ENCODE measurements at regions not wholly inside any gene's neighbourhood (a gene's known extent, or its start where the extent isn't known, plus 50 kb on each side); places are given as distances from the start of the nearest gene placed in this dataset.

GRCh38 chr13:70339738-70340137 is 231.5 kb upstream of the KLHL1 start:
- Histone ChIP-seq H3K4me1 (ENCODE audit: control insufficient read depth, insufficient read depth, low read length) (no peaks in the 10 kb centered on the region), H3K36me3 (ENCODE audit: control insufficient read depth in 2 of 2, insufficient read depth in 1 of 2, low read length in 2 of 2) (no peaks in the 10 kb centered on the region), H3K4me3 (ENCODE audit: low read depth, low read length) (no peak overlapping the region), H3K9me3 (ENCODE audit: control insufficient read depth, insufficient read depth, low read depth, low read length) (no peaks in the 10 kb centered on the region), H3K27ac (ENCODE audit: extremely low read depth, low read depth, low read length) (no peak overlapping the region)
- TF ChIP-seq ZNF776 (tag by site-specific recombination; IDR thresholded peaks at IDR 0.05; ENCODE audit: borderline replicate concordance), result no peak
- TF ChIP-seq ZNF654 (tag by site-specific recombination; IDR thresholded peaks at IDR 0.05; ENCODE audit: low read depth), result peak; percentile 25; the same call in 1 of the 2 replicates
- ChIA-PET CTCF (interaction anchor here (0.6 to 1.6 kb wide), 11 partner anchors 9 to 879 kb away, joined by 3 to 10 read pairs (median 3); no protein-coding TSS in a partner anchor), POLR2A (no interaction called here)

- TF ChIP-seq ZNF169 (tag by site-specific recombination; IDR thresholded peaks at IDR 0.05), result no peak
- no peak for TF ChIP-seq RBAK (tag by site-specific recombination; IDR thresholded peaks at IDR 0.05)
- TF ChIP-seq HOXC10 (CRISPR knock-in tag; IDR thresholded peaks at IDR 0.05), result no peak
- H3K9me3 ChIP-seq (ENCODE audit: control insufficient read depth, insufficient read depth, low read depth, low read length), result no peaks in the 10 kb centered on the region
- H3K36me3 ChIP-seq (ENCODE audit: control insufficient read depth in 2 of 2, insufficient read depth in 1 of 2, low read length in 2 of 2), result no peaks in the 10 kb centered on the region
- no peaks in the 10 kb centered on the region for H3K4me1 ChIP-seq (ENCODE audit: control insufficient read depth, insufficient read depth, low read length)
- H3K4me3 ChIP-seq (ENCODE audit: low read depth, low read length), result no peak overlapping the region
- ChIA-PET CTCF (interaction anchor here (1.6 kb wide), 1 partner anchor 228 kb away, joined by 10 read pairs; no protein-coding TSS in a partner anchor), POLR2A (no interaction called here)
- H3K27ac ChIP-seq (ENCODE audit: extremely low read depth, low read depth, low read length), result no peak overlapping the region
These were observed 230.4 kb upstream of the KLHL1 start for GRCh38 chr13:70338609-70339008.

- Histone ChIP-seq H3K27ac (ENCODE audit: extremely low read depth, low read depth, low read length) (no peak overlapping the region), H3K9me3 (ENCODE audit: control insufficient read depth, insufficient read depth, low read depth, low read length) (no peaks in the 10 kb centered on the region), H3K36me3 (ENCODE audit: control insufficient read depth in 2 of 2, insufficient read depth in 1 of 2, low read length in 2 of 2) (no peaks in the 10 kb centered on the region), H3K4me3 (ENCODE audit: low read depth, low read length) (no peak overlapping the region), H3K4me1 (ENCODE audit: control insufficient read depth, insufficient read depth, low read length) (no peaks in the 10 kb centered on the region)
- TF ChIP-seq ZNF239 (tag by site-specific recombination; IDR thresholded peaks at IDR 0.05), result no peak
- TF ChIP-seq ZNF76 (tag by site-specific recombination; IDR thresholded peaks at IDR 0.05; ENCODE audit: borderline replicate concordance, low read depth), result no peak
- no peak for TF ChIP-seq ZSCAN23 (tag by site-specific recombination; IDR thresholded peaks at IDR 0.05)
- TF ChIP-seq ZNF558 (tag by site-specific recombination; IDR thresholded peaks at IDR 0.05), result no peak
- no peak for TF ChIP-seq ZNF350 (tag by site-specific recombination; IDR thresholded peaks at IDR 0.05)
- TF ChIP-seq MYNN (tag by site-specific recombination; IDR thresholded peaks at IDR 0.05; ENCODE audit: borderline replicate concordance), result no peak
- no peak for TF ChIP-seq ZSCAN4 (tag by site-specific recombination; IDR thresholded peaks at IDR 0.05)
- no peak for TF ChIP-seq ZBTB1 (tag by site-specific recombination; IDR thresholded peaks at IDR 0.05)
- TF ChIP-seq FEZF1 (tag by site-specific recombination; IDR thresholded peaks at IDR 0.05), result no peak
- TF ChIP-seq ZNF488 (tag by site-specific recombination; IDR thresholded peaks at IDR 0.05), result no peak
- no peak for TF ChIP-seq OSR2 (tag by site-specific recombination; IDR thresholded peaks at IDR 0.05)
- ChIA-PET CTCF (no interaction called here), POLR2A (no interaction called here)
These were observed 228.6 kb upstream of the KLHL1 start for GRCh38 chr13:70336866-70337265.

GRCh38 chr13:70333752-70334151 is 225.5 kb upstream of the KLHL1 start:
- Histone ChIP-seq H3K27ac (ENCODE audit: extremely low read depth, low read depth, low read length) (no peak overlapping the region), H3K36me3 (ENCODE audit: control insufficient read depth in 2 of 2, insufficient read depth in 1 of 2, low read length in 2 of 2) (no peaks in the 10 kb centered on the region), H3K9me3 (ENCODE audit: control insufficient read depth, insufficient read depth, low read depth, low read length) (no peaks in the 10 kb centered on the region), H3K4me1 (ENCODE audit: control insufficient read depth, insufficient read depth, low read length) (no peaks in the 10 kb centered on the region), H3K4me3 (ENCODE audit: low read depth, low read length) (no peak overlapping the region)
- POLR2A ChIA-PET, result no interaction called here
- CTCF ChIA-PET, result no interaction called here
- no peak for TF ChIP-seq ZNF18 (tag by site-specific recombination; IDR thresholded peaks at IDR 0.05)
- no peak for TF ChIP-seq ZNF266 (tag by site-specific recombination; IDR thresholded peaks at IDR 0.05; ENCODE audit: low read depth)
- no peak for TF ChIP-seq ZNF169 (tag by site-specific recombination; IDR thresholded peaks at IDR 0.05)
- no peak for TF ChIP-seq ZNF214 (tag by site-specific recombination; IDR thresholded peaks at IDR 0.05; ENCODE audit: borderline replicate concordance)
- TF ChIP-seq ZNF433 (tag by site-specific recombination; IDR thresholded peaks at IDR 0.05; ENCODE audit: low read depth), result no peak
- TF ChIP-seq ZNF658 (tag by site-specific recombination; IDR thresholded peaks at IDR 0.05), result no peak
- TF ChIP-seq REPIN1 (tag by site-specific recombination; IDR thresholded peaks at IDR 0.05; ENCODE audit: low read depth), result no peak
- no peak for TF ChIP-seq ZNF510 (tag by site-specific recombination; IDR thresholded peaks at IDR 0.05; ENCODE audit: insufficient replicate concordance)
- no peak for TF ChIP-seq RBAK (tag by site-specific recombination; IDR thresholded peaks at IDR 0.05)
- no peak for TF ChIP-seq HOXD13 (CRISPR knock-in tag; IDR thresholded peaks at IDR 0.05; ENCODE audit: borderline replicate concordance)
- TF ChIP-seq HOXA7 (CRISPR knock-in tag; IDR thresholded peaks at IDR 0.05; ENCODE audit: borderline replicate concordance), result no peak
- TF ChIP-seq ZNF184 (tag by site-specific recombination; IDR thresholded peaks at IDR 0.05), result no peak

All from HEK293 (cell line).